ENCODE measurements at regions not wholly inside any gene's neighbourhood (a gene's known extent, or its start where the extent isn't known, plus 50 kb on each side); places are given as distances from the start of the nearest gene placed in this dataset.
A peak's percentile ranks its signal among the peaks of the same experiment; 100 is the strongest.

DNA sequence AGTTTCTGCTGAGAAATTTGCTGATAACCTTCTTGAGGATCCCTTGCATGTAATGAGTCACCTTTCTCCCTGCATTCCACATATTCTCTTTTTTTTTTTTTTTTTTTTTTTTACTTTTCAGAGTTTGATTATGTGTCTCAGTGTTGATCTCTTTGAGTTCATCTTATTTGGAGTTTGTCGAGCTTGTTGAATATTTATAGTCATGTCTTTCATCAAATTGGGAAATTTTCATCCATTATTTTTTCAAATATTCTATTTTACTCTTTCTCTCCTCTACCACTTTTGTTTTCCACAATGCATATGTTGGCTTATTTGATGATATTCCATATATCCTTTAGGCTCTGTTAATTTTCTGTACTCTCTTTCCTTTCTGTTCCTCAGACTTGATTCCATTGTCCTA, 136.1 kb downstream of the MAD2L1 start:
- DNase-seq (ENCODE audit: insufficient read length, low spot score) (no peak), FAIRE-seq (no peak)
- TF ChIP-seq, protein P1, sequence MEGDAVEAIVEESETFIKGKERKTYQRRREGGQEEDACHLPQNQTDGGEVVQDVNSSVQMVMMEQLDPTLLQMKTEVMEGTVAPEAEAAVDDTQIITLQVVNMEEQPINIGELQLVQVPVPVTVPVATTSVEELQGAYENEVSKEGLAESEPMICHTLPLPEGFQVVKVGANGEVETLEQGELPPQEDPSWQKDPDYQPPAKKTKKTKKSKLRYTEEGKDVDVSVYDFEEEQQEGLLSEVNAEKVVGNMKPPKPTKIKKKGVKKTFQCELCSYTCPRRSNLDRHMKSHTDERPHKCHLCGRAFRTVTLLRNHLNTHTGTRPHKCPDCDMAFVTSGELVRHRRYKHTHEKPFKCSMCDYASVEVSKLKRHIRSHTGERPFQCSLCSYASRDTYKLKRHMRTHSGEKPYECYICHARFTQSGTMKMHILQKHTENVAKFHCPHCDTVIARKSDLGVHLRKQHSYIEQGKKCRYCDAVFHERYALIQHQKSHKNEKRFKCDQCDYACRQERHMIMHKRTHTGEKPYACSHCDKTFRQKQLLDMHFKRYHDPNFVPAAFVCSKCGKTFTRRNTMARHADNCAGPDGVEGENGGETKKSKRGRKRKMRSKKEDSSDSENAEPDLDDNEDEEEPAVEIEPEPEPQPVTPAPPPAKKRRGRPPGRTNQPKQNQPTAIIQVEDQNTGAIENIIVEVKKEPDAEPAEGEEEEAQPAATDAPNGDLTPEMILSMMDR (IDR thresholded peaks at IDR 0.05; ENCODE audit: insufficient read depth, missing control alignments): no peak

DNA sequence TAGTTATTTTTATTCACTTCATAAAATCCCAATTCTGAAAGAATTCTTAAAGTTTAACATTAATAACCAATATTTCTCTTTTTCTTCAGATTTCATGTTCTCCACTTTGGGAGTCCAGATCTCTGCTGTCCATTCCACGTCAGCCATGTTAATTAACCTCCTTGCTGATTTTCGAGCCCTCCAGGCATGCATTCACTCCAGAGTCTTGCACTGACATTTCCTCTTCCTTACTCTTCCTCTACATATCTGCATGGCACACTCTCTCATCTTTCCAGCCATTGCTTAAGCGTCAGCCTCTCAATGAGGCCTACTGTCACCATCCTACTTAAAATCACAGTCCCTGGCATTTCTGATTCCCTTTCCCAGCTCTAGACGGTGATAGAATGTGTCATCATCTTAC, 144.8 kb downstream of the MAD2L1 start:
- FAIRE-seq (no peak), DNase-seq (ENCODE audit: insufficient read length, low spot score) (no peak)
- TF ChIP-seq, protein P1 (IDR thresholded peaks at IDR 0.05; ENCODE audit: insufficient read depth, missing control alignments): no peak

DNA sequence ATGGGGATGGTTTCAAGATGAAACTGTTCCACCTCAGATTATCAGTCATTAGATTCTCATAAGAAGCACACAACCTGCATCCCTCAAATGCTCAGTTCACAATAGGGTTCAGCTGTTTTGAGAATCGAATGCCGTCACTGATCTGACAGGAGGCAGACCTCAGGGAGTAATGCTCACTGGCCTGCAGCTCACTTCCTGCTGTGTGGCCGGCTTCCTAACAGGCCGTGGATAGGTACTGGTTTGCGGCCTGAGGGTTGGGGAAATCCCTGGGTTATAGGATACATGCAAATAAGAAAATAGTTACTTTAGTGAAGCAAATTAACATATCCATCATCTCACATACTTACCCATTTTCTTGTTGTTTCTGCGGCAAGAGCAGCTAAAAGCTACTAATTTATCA, 160.4 kb downstream of the MAD2L1 start:
- TF ChIP-seq, protein P1 (IDR thresholded peaks at IDR 0.05; ENCODE audit: insufficient read depth, missing control alignments): no peak
- FAIRE-seq (no peak), DNase-seq (ENCODE audit: insufficient read length, low spot score) (no peak)

DNA sequence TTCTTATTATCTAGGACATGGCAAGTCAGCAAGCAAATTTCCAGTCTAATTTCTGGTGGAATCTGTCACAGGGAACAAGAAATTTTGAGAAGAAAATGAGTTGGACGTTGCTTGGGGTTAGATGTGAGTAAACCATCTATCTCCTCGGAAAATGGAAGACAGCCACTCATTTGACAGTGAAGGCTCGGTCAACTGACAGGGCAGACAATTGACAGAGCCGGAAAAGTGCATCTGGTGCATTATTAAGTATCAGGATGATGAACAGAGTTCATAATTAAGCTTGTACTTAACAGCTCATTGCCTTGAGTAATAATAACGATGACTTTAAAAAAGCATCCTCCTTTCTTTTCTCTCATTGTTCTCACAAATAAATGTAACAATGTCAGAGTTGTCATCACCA, 168.4 kb downstream of the MAD2L1 start:
- TF ChIP-seq, protein P1 (IDR thresholded peaks at IDR 0.05; ENCODE audit: insufficient read depth, missing control alignments): no peak
- FAIRE-seq: peak; percentile 44
- DNase-seq (ENCODE audit: insufficient read length, low spot score): no peak

GRCh38 chr4:119897260-119897659, 169.4 kb downstream of the MAD2L1 start:
- DNase-seq (ENCODE audit: insufficient read length, low spot score) (no peak), FAIRE-seq (no peak)
- TF ChIP-seq, protein P1 (IDR thresholded peaks at IDR 0.05; ENCODE audit: insufficient read depth, missing control alignments): no peak

- DNase-seq (ENCODE audit: insufficient read length, low spot score): no peak
- no peak for FAIRE-seq
- TF ChIP-seq, protein P1 (IDR thresholded peaks at IDR 0.05; ENCODE audit: insufficient read depth, missing control alignments): no peak
Measured at GRCh38 chr4:119894650-119895208, 171.9 kb downstream of the MAD2L1 start.

DNA sequence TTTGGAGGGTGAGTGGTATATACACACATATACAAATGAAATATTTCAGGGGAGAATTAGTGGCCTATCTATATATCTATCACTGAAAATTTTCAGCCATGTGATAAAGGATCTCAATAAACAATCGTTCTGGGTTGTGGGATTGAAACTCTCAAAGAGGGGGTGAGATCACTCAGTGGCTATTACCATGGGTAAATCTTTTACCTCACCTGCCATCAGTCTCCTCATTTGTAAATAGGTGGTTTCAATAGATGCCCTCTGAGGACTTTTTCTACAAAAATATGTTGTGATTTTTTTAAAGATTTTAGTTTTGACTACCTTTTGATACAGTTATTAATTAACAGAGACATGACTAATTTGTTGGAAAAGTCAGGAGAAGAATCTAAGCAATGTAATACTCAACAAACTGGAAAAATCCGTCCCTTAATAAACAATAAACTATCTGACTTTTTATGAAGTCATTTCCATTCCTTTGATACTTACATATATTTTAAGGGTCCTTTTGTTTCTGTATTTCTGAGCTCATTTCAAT, 192.8 kb downstream of the MAD2L1 start:
- DNase-seq (ENCODE audit: insufficient read length, low spot score) (no peak), FAIRE-seq (no peak)
- TF ChIP-seq, protein P1 (IDR thresholded peaks at IDR 0.05; ENCODE audit: insufficient read depth, missing control alignments): no peak

All from D721Med (cell line).